Nephron progenitor cell (in vitro differentiated cells): ENCODE measurements at regions not wholly inside any gene's neighbourhood (a gene's known extent, or its start where the extent isn't known, plus 50 kb on each side); places are given as distances from the start of the nearest gene placed in this dataset.

ENCODE experiments used
- DNase-seq: peaks from one replicate; pipeline ENCODE4 v3.0.0; 2021
- H3K27ac Mint-ChIP-seq: 2 replicates; pipeline ENCODE4 v1.8.0; 2021; ENCODE audit warnings: mild to moderate bottlenecking, moderate library complexity, mixed read lengths
- H3K27me3 Mint-ChIP-seq: 2 replicates; pipeline ENCODE4 v1.8.0; 2021; ENCODE audit warnings: mild to moderate bottlenecking, low read depth, mixed read lengths; ENCODE audit not compliant: poor library complexity
- H3K36me3 Mint-ChIP-seq: 2 replicates; pipeline ENCODE4 v1.8.0; 2021; ENCODE audit warnings: low read depth, mixed read lengths
- H3K4me1 Mint-ChIP-seq: 2 replicates; pipeline ENCODE4 v1.8.0; 2021; ENCODE audit warnings: mixed read lengths
- H3K4me3 Mint-ChIP-seq: 2 replicates; pipeline ENCODE4 v1.8.0; 2021; ENCODE audit warnings: mild to moderate bottlenecking, moderate library complexity, mixed read lengths
- H3K9me3 Mint-ChIP-seq: 2 replicates; pipeline ENCODE4 v1.8.0; 2021; ENCODE audit warnings: mild to moderate bottlenecking, moderate library complexity, mixed read lengths
- CTCF ChIP-seq: fragments of 200-600 bp; sonication (generic); IDR thresholded peaks from 2 replicates; pipeline ENCODE4 v1.5.0; 2021; ENCODE audit warnings: antibody characterized with exemption

- no peak for TF ChIP-seq CTCF
- Mint-ChIP-seq H3K4me3 (no peak overlapping the region), H3K27me3 (no peaks in the 10 kb centered on the region), H3K36me3 (no peaks in the 10 kb centered on the region), H3K4me1 (no peaks in the 10 kb centered on the region), H3K27ac (no peak overlapping the region), H3K9me3 (no peaks in the 10 kb centered on the region)
- DNase-seq = no peak
Observed at GRCh38 chr4:27716693-27717430, 856.2 kb downstream of the STIM2 start.

GRCh38 chr4:27717431-27717755, 856.8 kb downstream of the STIM2 start:
- Mint-ChIP-seq H3K9me3 (no peaks in the 10 kb centered on the region), H3K4me1 (no peaks in the 10 kb centered on the region), H3K4me3 (no peak overlapping the region), H3K36me3 (no peaks in the 10 kb centered on the region), H3K27ac (no peak overlapping the region), H3K27me3 (peaks cover under 1% of the 10 kb centered on the region)
- TF ChIP-seq CTCF = no peak
- DNase-seq = no peak

- TF ChIP-seq CTCF = no peak
- DNase-seq = no peak
- Mint-ChIP-seq H3K4me1 (no peaks in the 10 kb centered on the region), H3K9me3 (no peaks in the 10 kb centered on the region), H3K36me3 (no peaks in the 10 kb centered on the region), H3K27ac (no peak overlapping the region), H3K4me3 (no peak overlapping the region), H3K27me3 (peaks cover 4% of the 10 kb centered on the region)
Observed at GRCh38 chr4:27720010-27720766, 859.5 kb downstream of the STIM2 start.

- Mint-ChIP-seq H3K9me3 (no peaks in the 10 kb centered on the region), H3K4me1 (no peaks in the 10 kb centered on the region), H3K4me3 (no peak overlapping the region), H3K36me3 (no peaks in the 10 kb centered on the region), H3K27ac (no peak overlapping the region), H3K27me3 (peaks cover 4% of the 10 kb centered on the region)
- no peak for TF ChIP-seq CTCF
- no peak for DNase-seq
Observed at GRCh38 chr4:27721193-27721592, 860.6 kb downstream of the STIM2 start.

- Mint-ChIP-seq H3K9me3 (no peaks in the 10 kb centered on the region), H3K4me3 (no peak overlapping the region), H3K27ac (no peak overlapping the region), H3K27me3 (no peaks in the 10 kb centered on the region), H3K4me1 (no peaks in the 10 kb centered on the region), H3K36me3 (no peaks in the 10 kb centered on the region)
- no peak for TF ChIP-seq CTCF
- DNase-seq = no peak
Observed at GRCh38 chr4:27728892-27729291, 868.3 kb downstream of the STIM2 start.

- peak overlapping the region; percentile 36 for H3K27ac Mint-ChIP-seq
- H3K36me3 Mint-ChIP-seq = no peaks in the 10 kb centered on the region
- no peak for DNase-seq
- TF ChIP-seq CTCF = no peak
- peaks cover 11% of the 10 kb centered on the region for H3K9me3 Mint-ChIP-seq
- no peaks in the 10 kb centered on the region for H3K4me1 Mint-ChIP-seq
- H3K27me3 Mint-ChIP-seq = no peaks in the 10 kb centered on the region
- no peak overlapping the region for H3K4me3 Mint-ChIP-seq
Observed at GRCh38 chr4:27742816-27743215, 882.2 kb downstream of the STIM2 start.
